Anterior cingulate cortex (tissue), 58 donors: ENCODE measurements at regions not wholly inside any gene's neighbourhood (a gene's known extent, or its start where the extent isn't known, plus 50 kb on each side); places are given as distances from the start of the nearest gene placed in this dataset.

Source experiments
- DNase-seq, 58 donors: peaks; one replicate each; lab custom pipeline; 2025; lab: John Stamatoyannopoulos, UW

GRCh38 chr10:71064413-71065118, 147.8 kb upstream of the UNC5B start:
- DNase-seq, result no peak

- DNase-seq, result no peak
These were observed 146.7 kb upstream of the UNC5B start for GRCh38 chr10:71065659-71066058.

GRCh38 chr10:71066600-71066999, 145.8 kb upstream of the UNC5B start:
- no peak for DNase-seq

GRCh38 chr10:71067098-71067740, 145.2 kb upstream of the UNC5B start:
- peak in 4 of 58 donors; percentile 7 to 33 (median 10) for DNase-seq

GRCh38 chr10:71068861-71069271, 143.5 kb upstream of the UNC5B start:
- DNase-seq, result peak in 37 of 58 donors; percentile 9 to 73 (median 30)

- no peak for DNase-seq
These were observed 142.3 kb upstream of the UNC5B start for GRCh38 chr10:71069909-71070666.

- no peak for DNase-seq
These were observed 141.6 kb upstream of the UNC5B start for GRCh38 chr10:71070741-71071140.

- no peak for DNase-seq
These were observed 140.1 kb upstream of the UNC5B start for GRCh38 chr10:71072131-71072822.

GRCh38 chr10:71072823-71073210, 139.6 kb upstream of the UNC5B start:
- no peak for DNase-seq

GRCh38 chr10:71073451-71074175, 138.8 kb upstream of the UNC5B start:
- DNase-seq, result no peak

- no peak for DNase-seq
These were observed 138.1 kb upstream of the UNC5B start for GRCh38 chr10:71074176-71074755.

- DNase-seq, result no peak
These were observed 137.1 kb upstream of the UNC5B start for GRCh38 chr10:71075086-71075758.

- no peak for DNase-seq
These were observed 136.5 kb upstream of the UNC5B start for GRCh38 chr10:71075759-71076472.

GRCh38 chr10:71076473-71077142, 135.8 kb upstream of the UNC5B start:
- no peak for DNase-seq

GRCh38 chr10:71077143-71077581, 135.2 kb upstream of the UNC5B start:
- no peak for DNase-seq

- DNase-seq, result no peak
These were observed 134.4 kb upstream of the UNC5B start for GRCh38 chr10:71077796-71078453.

GRCh38 chr10:71078454-71079145, 133.8 kb upstream of the UNC5B start:
- no peak for DNase-seq
